PC-3 (cell line): ENCODE measurements at regions not wholly inside any gene's neighbourhood (a gene's known extent, or its start where the extent isn't known, plus 50 kb on each side); places are given as distances from the start of the nearest gene placed in this dataset.
"Not testable (repeated sequence)": the region's sequence is repeated elsewhere in the genome, so short reads cannot be mapped to it uniquely, and the experiment has no call there.

Source experiments
- ATAC-seq: fragments of 200-7000 bp; cut with Tn5 transposase; 2 replicates; pipeline ENCODE4 v1.9.1; 2020; ENCODE audit warnings: mild to moderate bottlenecking, moderate library complexity
- BruUV-seq: library from RNA; stranded (reverse); fragments of 400-500 nt; replicated peaks from 2 replicates; lab custom pipeline; 2021; lab: Mats Ljungman, UMichigan
- CTCF ChIA-PET: fragments of 300-600 bp; sonication (Branson Sonifier 250); formaldehyde crosslinking; loops from one replicate; lab custom pipeline; 2022; ENCODE audit warnings: antibody characterized with exemption; lab: Charles Lee
- POLR2A ChIA-PET: fragments of 300-600 bp; sonication (Branson Sonifier 250); formaldehyde crosslinking; loops from one replicate; lab custom pipeline; 2022; ENCODE audit warnings: antibody characterized with exemption; ENCODE audit not compliant: unreplicated experiment; lab: Charles Lee
- DNase-seq: peaks from one replicate; pipeline ENCODE4 v3.0.0-alpha.2; 2015
- H2AFZ ChIP-seq: fragments of 300-600 bp; sonication (generic); 2 replicates; pipeline ENCODE4 v1.6.0; 2016; ENCODE audit warnings: antibody characterized with exemption, low read length
- H3F3A ChIP-seq: fragments of 300-600 bp; sonication (generic); one replicate; pipeline ENCODE4 v1.6.0; 2017; ENCODE audit warnings: antibody characterized with exemption, low read length, control low read depth, mild to moderate bottlenecking; ENCODE audit not compliant: unreplicated experiment
- H3K27ac ChIP-seq: fragments of 300-600 bp; sonication (generic); 2 replicates; pipeline ENCODE4 v1.5.1; 2016; ENCODE audit warnings: mild to moderate bottlenecking, low read length
- H3K27me3 ChIP-seq: fragments of 300-600 bp; sonication (generic); 2 replicates; pipeline ENCODE4 v1.6.1; 2016; ENCODE audit warnings: low read length, mixed read lengths
- H3K36me3 ChIP-seq: fragments of 300-600 bp; sonication (generic); 2 replicates; pipeline ENCODE4 v1.6.1; 2016; ENCODE audit warnings: low read depth, mixed run types, low read length, mixed read lengths
- H3K4me1 ChIP-seq: fragments of 300-600 bp; sonication (generic); 2 replicates; pipeline ENCODE4 v1.5.1; 2016; ENCODE audit warnings: low read length; ENCODE audit not compliant: insufficient read depth
- H3K4me2 ChIP-seq: fragments of 300-600 bp; sonication (generic); 2 replicates; pipeline ENCODE4 v1.6.0; 2016; ENCODE audit warnings: low read length
- H3K4me3 ChIP-seq: fragments of 300-600 bp; sonication (generic); 2 replicates; pipeline ENCODE4 v1.5.1; 2016; ENCODE audit warnings: mild to moderate bottlenecking, low read length, mixed read lengths
- H3K79me2 ChIP-seq: fragments of 300-600 bp; sonication (generic); 2 replicates; pipeline ENCODE4 v1.6.1; 2017; ENCODE audit warnings: low read length, mixed read lengths
- H3K9ac ChIP-seq: fragments of 300-600 bp; sonication (generic); 2 replicates; pipeline ENCODE4 v1.6.0; 2016; ENCODE audit warnings: mild to moderate bottlenecking, low read length
- H3K9me2 ChIP-seq: fragments of 300-600 bp; sonication (generic); replicated peaks from 2 replicates; pipeline ENCODE4 v1.6.1; 2016; ENCODE audit warnings: mixed run types, low read length, mixed read lengths
- H3K9me3 ChIP-seq: fragments of 300-600 bp; sonication (generic); 2 replicates; pipeline ENCODE4 v1.6.1; 2016; ENCODE audit warnings: low read length, mixed read lengths
- H4K20me1 ChIP-seq: fragments of 300-600 bp; sonication (generic); 2 replicates; pipeline ENCODE4 v1.6.1; 2016; ENCODE audit warnings: low read length, mixed read lengths
- CTCF ChIP-seq: fragments of 300-600 bp; sonication (generic); conservative IDR thresholded peaks from 2 replicates; pipeline ENCODE4 v1.5.1; 2017; ENCODE audit warnings: antibody characterized with exemption, low read depth, mild to moderate bottlenecking, low read length
- EZH2 ChIP-seq: fragments of 300-600 bp; sonication (generic); IDR thresholded peaks from one replicate; pipeline ENCODE4 v1.6.1; 2017; ENCODE audit warnings: antibody characterized with exemption, mild to moderate bottlenecking, low read length; ENCODE audit not compliant: unreplicated experiment
- EZH2phosphoT487 ChIP-seq: fragments of 300-600 bp; sonication (generic); IDR thresholded peaks from 2 replicates; pipeline ENCODE4 v1.6.1; 2018; ENCODE audit warnings: mild to moderate bottlenecking, antibody characterized with exemption, low read length, borderline replicate concordance
- intact Hi-C: fragments of 100-400 bp; cut with micrococcal nuclease; formaldehyde crosslinking; loops from 2 replicates; pipeline ENCODE4 v1.9.0; 2023

GRCh38 chr2:4916094-4916493 is 776.1 kb upstream of the SOX11 start:
- H3K4me3 ChIP-seq: no peak overlapping the region
- no TSS peak for BruUV-seq
- POLR2A ChIA-PET: no interaction called here
- H3K9ac ChIP-seq: no peak overlapping the region
- H3K4me1 ChIP-seq: no peaks in the 10 kb centered on the region
- H3K27ac ChIP-seq: no peak overlapping the region
- no peaks in the 10 kb centered on the region for H3F3A ChIP-seq
- H3K27me3 ChIP-seq: no peaks in the 10 kb centered on the region
- no peaks in the 10 kb centered on the region for H3K9me2 ChIP-seq
- ATAC-seq (no peak), DNase-seq (no peak)
- no peaks in the 10 kb centered on the region for H3K9me3 ChIP-seq
- no peaks in the 10 kb centered on the region for H3K79me2 ChIP-seq
- TF ChIP-seq EZH2phosphoT487 (no peak), EZH2 (no peak), CTCF (no peak)
- intact Hi-C loops: no loop called here
- no peaks in the 10 kb centered on the region for H4K20me1 ChIP-seq
- no peak overlapping the region for H2AFZ ChIP-seq
- no peaks in the 10 kb centered on the region for H3K36me3 ChIP-seq
- no peak overlapping the region for H3K4me2 ChIP-seq
- CTCF ChIA-PET: no interaction called here

GRCh38 chr2:4930704-4931103 is 761.5 kb upstream of the SOX11 start:
- no peaks in the 10 kb centered on the region for H3K4me1 ChIP-seq
- H3K9ac ChIP-seq: no peak overlapping the region
- no peaks in the 10 kb centered on the region for H3K27me3 ChIP-seq
- ATAC-seq (no peak), DNase-seq (no peak)
- H3K4me3 ChIP-seq: no peak overlapping the region
- H3K27ac ChIP-seq: no peak overlapping the region
- no peak for TF ChIP-seq CTCF
- no peak for TF ChIP-seq EZH2phosphoT487
- H3K4me2 ChIP-seq: no peak overlapping the region
- no TSS peak for BruUV-seq
- no peaks in the 10 kb centered on the region for H3K9me2 ChIP-seq
- H3K36me3 ChIP-seq: no peaks in the 10 kb centered on the region
- no peak overlapping the region for H2AFZ ChIP-seq
- no peaks in the 10 kb centered on the region for H3F3A ChIP-seq
- ChIA-PET CTCF (no interaction called here), POLR2A (no interaction called here)
- H3K9me3 ChIP-seq: no peaks in the 10 kb centered on the region
- intact Hi-C loops: no loop called here
- H4K20me1 ChIP-seq: no peaks in the 10 kb centered on the region
- no peaks in the 10 kb centered on the region for H3K79me2 ChIP-seq

GRCh38 chr2:4931721-4932365 is 760.3 kb upstream of the SOX11 start:
- H3K9me3 ChIP-seq: no peaks in the 10 kb centered on the region; the same call in 1 of the 2 replicates
- BruUV-seq: no TSS peak
- ATAC-seq: no peak
- no peaks in the 10 kb centered on the region for H3F3A ChIP-seq
- no peaks in the 10 kb centered on the region for H3K4me1 ChIP-seq
- H3K4me2 ChIP-seq: no peak overlapping the region
- ChIA-PET CTCF (no interaction called here), POLR2A (no interaction called here)
- H3K36me3 ChIP-seq: no peaks in the 10 kb centered on the region
- DNase-seq: no peak
- no peak overlapping the region for H3K27ac ChIP-seq
- no peak overlapping the region for H3K4me3 ChIP-seq
- H3K9ac ChIP-seq: no peak overlapping the region
- H3K79me2 ChIP-seq: no peaks in the 10 kb centered on the region
- intact Hi-C loops: no loop called here
- no peaks in the 10 kb centered on the region for H3K9me2 ChIP-seq
- no peaks in the 10 kb centered on the region for H4K20me1 ChIP-seq
- H3K27me3 ChIP-seq: no peaks in the 10 kb centered on the region
- no peak for TF ChIP-seq CTCF
- TF ChIP-seq EZH2phosphoT487: no peak
- TF ChIP-seq EZH2: no peak
- H2AFZ ChIP-seq: no peak overlapping the region

GRCh38 chr2:4935291-4935690 is 756.9 kb upstream of the SOX11 start:
- H3K4me3 ChIP-seq, POLR2A ChIA-PET, DNase-seq, intact Hi-C loops, H3K36me3 ChIP-seq, BruUV-seq, H3K9ac ChIP-seq, H4K20me1 ChIP-seq, H3K9me2 ChIP-seq, H3K9me3 ChIP-seq, H3K4me2 ChIP-seq, H2AFZ ChIP-seq, H3K79me2 ChIP-seq, ATAC-seq, H3K27me3 ChIP-seq, H3K27ac ChIP-seq, H3F3A ChIP-seq, H3K4me1 ChIP-seq, CTCF ChIA-PET: not testable (repeated sequence)
